Fibroblast of villous mesenchyme (primary cell): ENCODE measurements at regions not wholly inside any gene's neighbourhood (a gene's known extent, or its start where the extent isn't known, plus 50 kb on each side); places are given as distances from the start of the nearest gene placed in this dataset.
A peak's percentile ranks its signal among the peaks of the same experiment; 100 is the strongest.

Experiments
- DNase-seq: peaks from one replicate; pipeline ENCODE4 v3.0.0-alpha.2; 2010; ENCODE audit warnings: low read depth
- H3K4me3 ChIP-seq: 2 replicates; pipeline ENCODE4 v1.5.1; 2011; ENCODE audit warnings: low read depth, mild to moderate bottlenecking, low read length
- CTCF ChIP-seq: IDR thresholded peaks from 2 replicates; pipeline ENCODE4 v1.5.1; 2012; ENCODE audit warnings: low read depth, mild to moderate bottlenecking, low read length; ENCODE audit not compliant: insufficient read depth

GRCh38 chr4:111883557-111883999 is 261.7 kb upstream of the FAM241A start:
- no peak overlapping the region for H3K4me3 ChIP-seq
- TF ChIP-seq CTCF: no peak
- DNase-seq: peak; percentile 37

GRCh38 chr4:111890412-111890811 is 254.8 kb upstream of the FAM241A start:
- DNase-seq: no peak
- H3K4me3 ChIP-seq: no peak overlapping the region
- TF ChIP-seq CTCF: no peak

GRCh38 chr4:111905511-111905910 is 239.7 kb upstream of the FAM241A start:
- no peak for TF ChIP-seq CTCF
- no peak overlapping the region for H3K4me3 ChIP-seq
- no peak for DNase-seq

GRCh38 chr4:111919639-111920038 is 225.6 kb upstream of the FAM241A start:
- DNase-seq: no peak
- no peak for TF ChIP-seq CTCF

GRCh38 chr4:111921714-111922113 is 223.5 kb upstream of the FAM241A start:
- no peak overlapping the region for H3K4me3 ChIP-seq
- DNase-seq: no peak
- TF ChIP-seq CTCF: no peak

More at GRCh38 chr4:111919639-111920038, 225.6 kb upstream of the FAM241A start:
- H3K4me3 ChIP-seq: no peak overlapping the region

- DNase-seq: no peak
- TF ChIP-seq CTCF: no peak
These were observed 221.5 kb upstream of the FAM241A start for GRCh38 chr4:111923786-111924185.

GRCh38 chr4:111924696-111925095 is 220.6 kb upstream of the FAM241A start:
- no peak overlapping the region for H3K4me3 ChIP-seq
- TF ChIP-seq CTCF: no peak
- DNase-seq: no peak

More at GRCh38 chr4:111923786-111924185, 221.5 kb upstream of the FAM241A start:
- no peak overlapping the region for H3K4me3 ChIP-seq
